Common myeloid progenitor, CD34-positive (primary cell): ENCODE measurements at regions not wholly inside any gene's neighbourhood (a gene's known extent, or its start where the extent isn't known, plus 50 kb on each side); places are given as distances from the start of the nearest gene placed in this dataset.
"Not testable (repeated sequence)": the region's sequence is repeated elsewhere in the genome, so short reads cannot be mapped to it uniquely, and the experiment has no call there.

ENCODE experiments used
- CTCF ChIA-PET: fragments of 350-600 bp; sonication (Branson Sonifier 250); formaldehyde crosslinking; loops from one replicate; lab custom pipeline; 2021; ENCODE audit warnings: antibody characterized with exemption; lab: Charles Lee
- POLR2A ChIA-PET: fragments of 350-600 bp; sonication (Branson Sonifier 250); formaldehyde crosslinking; loops from one replicate; lab custom pipeline; 2021; ENCODE audit warnings: antibody characterized with exemption; lab: Charles Lee
- DNase-seq, 3 donors: peaks; one replicate each; pipeline versions ENCODE4 v3.0.0 to v3.0.0-alpha.2; 2013
- H3K27ac ChIP-seq, 2 experiments: 1 replicate in 1 of 2; 2 replicates in 1 of 2; pipeline ENCODE4 v1.7.0; 2013; ENCODE audit warnings: inconsistent platforms in 2 of 2, low read length in 2 of 2, mild to moderate bottlenecking in 2 of 2, low read depth in 1 of 2, moderate library complexity in 1 of 2; ENCODE audit not compliant: severe bottlenecking in 2 of 2, insufficient read depth in 1 of 2, poor library complexity in 1 of 2
- H3K27me3 ChIP-seq, 5 experiments: replicated peaks in 2 of 5; 1 replicate in 3 of 5; 2 replicates in 2 of 5; pipeline versions ENCODE4 v1.6.1 to v1.7.0; 2013; ENCODE audit warnings: low read length in 4 of 5, mild to moderate bottlenecking in 2 of 5, moderate library complexity in 2 of 5, inconsistent platforms in 1 of 5; ENCODE audit not compliant: insufficient read depth in 5 of 5, control insufficient read depth in 4 of 5
- H3K36me3 ChIP-seq, 4 experiments: 1 replicate in 2 of 4; 2 replicates in 2 of 4; pipeline versions ENCODE4 v1.6.1 to v1.7.0; 2013; ENCODE audit warnings: low read length in 3 of 4, control low read depth in 1 of 4, mild to moderate bottlenecking in 1 of 4; ENCODE audit not compliant: control insufficient read depth in 4 of 4, insufficient read depth in 4 of 4
- H3K4me1 ChIP-seq, 4 experiments: 1 replicate in 3 of 4; 2 replicates in 1 of 4; pipeline versions ENCODE4 v1.6.1 to v1.7.1; 2013; ENCODE audit warnings: low read length in 3 of 4, mild to moderate bottlenecking in 3 of 4, control low read depth in 1 of 4, inconsistent platforms in 1 of 4, moderate library complexity in 1 of 4; ENCODE audit not compliant: control insufficient read depth in 4 of 4, insufficient read depth in 4 of 4; ENCODE audit errors: control extremely low read depth in 1 of 4
- H3K4me3 ChIP-seq, 7 experiments: 1 replicate in 4 of 7; 2 replicates in 3 of 7; pipeline versions ENCODE4 v1.5.1 to v1.7.0; 2013; ENCODE audit warnings: mild to moderate bottlenecking in 7 of 7, low read length in 6 of 7, moderate library complexity in 6 of 7, inconsistent platforms in 2 of 7, low read depth in 2 of 7, control low read depth in 1 of 7; ENCODE audit not compliant: insufficient read depth in 4 of 7, control insufficient read depth in 1 of 7; ENCODE audit errors: extremely low read depth in 1 of 7
- H3K9me3 ChIP-seq, 5 experiments: 1 replicate in 4 of 5; 2 replicates in 1 of 5; pipeline versions ENCODE4 v1.6.1 to v1.7.1; 2013; ENCODE audit warnings: low read length in 4 of 5, mild to moderate bottlenecking in 2 of 5, inconsistent platforms in 1 of 5, low read depth in 1 of 5, moderate library complexity in 1 of 5; ENCODE audit not compliant: control insufficient read depth in 4 of 5, insufficient read depth in 2 of 5; ENCODE audit errors: control extremely low read depth in 1 of 5
- WGBS: methylation state at CpG from one replicate; pipeline ENCODE4 v1.1.5; 2013; ENCODE audit not compliant: insufficient coverage; 5-methylcytosine and 5-hydroxymethylcytosine counted together

DNA sequence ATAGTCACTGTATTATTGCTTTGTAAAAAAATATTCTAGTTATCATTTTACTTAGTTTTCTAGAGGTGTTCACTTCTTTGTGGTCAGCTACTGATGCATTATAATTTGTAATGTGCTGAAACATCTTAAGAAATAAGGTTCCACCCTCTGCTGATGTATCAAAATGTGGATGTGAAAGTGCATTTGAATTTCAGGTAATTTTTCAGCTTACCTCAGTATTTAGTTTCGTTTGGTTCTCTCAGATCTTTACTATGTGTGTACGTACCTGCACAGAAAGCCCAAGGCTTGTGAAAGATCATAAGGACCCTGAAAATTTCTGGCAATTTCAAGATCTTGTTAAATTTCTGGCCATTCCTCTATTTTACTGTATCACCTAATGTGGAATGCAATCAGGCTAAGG lies 542.3 kb upstream of the TPK1 start:
- 89% methylated on average over 2 of the region's 2 CpGs for WGBS
- Histone ChIP-seq H3K27me3 (no peaks in the 10 kb centered on the region), H3K4me1 (no peaks in the 10 kb centered on the region), H3K36me3 (no peaks in the 10 kb centered on the region), H3K4me3 (no peak overlapping the region), H3K27ac (no peak overlapping the region), H3K9me3 (peaks cover 0 to under 1% (median 0%) of the 10 kb centered on the region in 5 experiments)
- ChIA-PET POLR2A (no interaction called here), CTCF (no interaction called here)
- DNase-seq: no peak

GRCh38 chr7:145360511-145361100 lies 524.8 kb upstream of the TPK1 start:
- no peaks in the 10 kb centered on the region for H3K27me3 ChIP-seq
- H3K27ac ChIP-seq: no peak overlapping the region
- H3K4me1 ChIP-seq: no peaks in the 10 kb centered on the region
- WGBS: 96% methylated on average over 40 of the region's 47 CpGs
- POLR2A ChIA-PET: no interaction called here
- DNase-seq: no peak
- H3K4me3 ChIP-seq: no peak overlapping the region
- H3K36me3 ChIP-seq: no peaks in the 10 kb centered on the region
- H3K9me3 ChIP-seq: no peaks in the 10 kb centered on the region
- CTCF ChIA-PET: no interaction called here

- ChIA-PET CTCF (no interaction called here), POLR2A (no interaction called here)
- H3K4me3 ChIP-seq: no peak overlapping the region
- no peak overlapping the region for H3K27ac ChIP-seq
- 94% methylated on average over 2 of the region's 3 CpGs for WGBS
- H3K9me3 ChIP-seq: peaks cover 0 to 3% (median 1%) of the 10 kb centered on the region in 5 experiments
- DNase-seq: no peak
- no peaks in the 10 kb centered on the region for H3K27me3 ChIP-seq
- H3K36me3 ChIP-seq: no peaks in the 10 kb centered on the region
- H3K4me1 ChIP-seq: no peaks in the 10 kb centered on the region
Measured at GRCh38 chr7:145350334-145350733, 514.5 kb upstream of the TPK1 start.

DNA sequence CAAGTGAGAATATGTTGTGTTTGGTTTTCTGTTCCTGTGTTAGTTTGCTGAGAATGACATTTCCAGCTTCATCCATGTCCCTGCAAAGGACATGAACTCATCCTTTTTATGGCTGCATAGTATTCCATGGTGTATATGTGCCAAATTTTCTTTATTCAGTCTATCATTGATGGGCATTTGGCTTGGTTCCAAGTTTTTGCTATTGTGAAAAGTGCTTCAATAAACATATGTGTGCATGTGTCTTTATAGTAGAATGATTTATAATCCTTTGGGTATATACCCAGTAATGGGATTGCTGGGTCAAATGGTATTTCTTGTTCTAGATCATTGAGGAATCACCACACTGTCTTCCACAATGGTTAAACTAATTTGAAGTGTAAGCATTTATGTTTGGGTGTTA lies 513.6 kb upstream of the TPK1 start:
- POLR2A ChIA-PET, CTCF ChIA-PET: not testable (repeated sequence)

DNA sequence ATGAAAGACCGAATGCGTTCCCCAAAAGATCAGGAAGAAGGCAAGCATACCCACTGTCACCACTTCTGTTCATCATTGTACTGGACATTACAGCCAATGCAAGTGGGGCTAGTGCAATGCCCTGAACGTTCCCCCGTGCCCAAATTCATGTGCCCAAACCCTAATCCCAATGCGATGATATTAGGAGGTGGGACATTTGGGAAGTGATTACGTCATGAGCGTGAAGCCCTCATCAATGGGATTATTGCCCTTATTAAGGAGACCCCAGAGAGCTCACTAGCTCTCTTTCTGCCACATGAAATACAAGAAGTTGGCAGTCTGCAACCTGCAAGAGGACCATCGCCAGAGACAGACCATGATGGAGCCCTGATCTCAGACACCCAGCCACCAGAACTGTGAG lies 511.4 kb upstream of the TPK1 start:
- CTCF ChIA-PET: no interaction called here
- peaks cover 0 to 3% (median 1%) of the 10 kb centered on the region in 5 experiments for H3K9me3 ChIP-seq
- POLR2A ChIA-PET: no interaction called here
- no peaks in the 10 kb centered on the region for H3K36me3 ChIP-seq
- H3K27me3 ChIP-seq: no peaks in the 10 kb centered on the region
- WGBS: 96% methylated on average over 5 of the region's 8 CpGs
- H3K4me3 ChIP-seq: no peak overlapping the region
- DNase-seq: no peak
- H3K4me1 ChIP-seq: no peaks in the 10 kb centered on the region
- no peak overlapping the region for H3K27ac ChIP-seq

More for the DNA sequence above, 513.6 kb upstream of the TPK1 start:
- H3K36me3 ChIP-seq, DNase-seq, H3K4me3 ChIP-seq, H3K27me3 ChIP-seq, H3K4me1 ChIP-seq, H3K9me3 ChIP-seq, H3K27ac ChIP-seq: not testable (repeated sequence)

- H3K9me3 ChIP-seq: peaks cover 0 to 2% (median 0%) of the 10 kb centered on the region in 5 experiments
- 71% methylated on average over 2 of the region's 2 CpGs for WGBS
- H3K4me3 ChIP-seq: no peak overlapping the region
- H3K27me3 ChIP-seq: no peaks in the 10 kb centered on the region
- H3K4me1 ChIP-seq: no peaks in the 10 kb centered on the region
- H3K36me3 ChIP-seq: no peaks in the 10 kb centered on the region
- DNase-seq: no peak
- H3K27ac ChIP-seq: no peak overlapping the region
- ChIA-PET CTCF (no interaction called here), POLR2A (no interaction called here)
Measured at GRCh38 chr7:145339319-145339718, 503.5 kb upstream of the TPK1 start.

DNA sequence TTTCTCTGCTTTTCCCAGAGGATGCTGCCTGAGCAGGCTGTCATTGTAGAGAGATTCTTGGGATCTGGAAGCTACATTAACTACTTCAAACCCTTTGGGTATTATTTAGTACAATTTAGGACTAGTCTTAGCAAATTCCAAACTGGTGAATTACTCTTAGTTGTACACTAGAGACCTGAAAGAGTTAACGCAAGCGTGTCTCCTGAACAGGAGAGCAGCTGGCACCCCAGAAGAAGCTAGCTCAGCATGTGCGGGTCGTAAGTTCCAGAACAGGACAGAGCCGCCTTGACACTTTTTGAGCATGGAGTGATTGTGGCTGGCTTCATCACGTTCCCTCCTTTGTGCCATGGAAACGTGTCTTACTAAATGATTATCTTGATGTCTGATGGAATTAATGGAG lies 495.7 kb upstream of the TPK1 start:
- WGBS: 88% methylated on average over 6 of the region's 7 CpGs
- no peak overlapping the region for H3K4me3 ChIP-seq
- peaks cover 0 to 2% (median 0%) of the 10 kb centered on the region in 5 experiments for H3K9me3 ChIP-seq
- CTCF ChIA-PET: no interaction called here
- H3K4me1 ChIP-seq: no peaks in the 10 kb centered on the region
- no peak overlapping the region for H3K27ac ChIP-seq
- H3K27me3 ChIP-seq: no peaks in the 10 kb centered on the region
- H3K36me3 ChIP-seq: no peaks in the 10 kb centered on the region
- DNase-seq: no peak
- POLR2A ChIA-PET: no interaction called here
